PC-9 (cell line): ENCODE measurements at regions not wholly inside any gene's neighbourhood (a gene's known extent, or its start where the extent isn't known, plus 50 kb on each side); places are given as distances from the start of the nearest gene placed in this dataset.

Experiments used
- BruUV-seq: library from RNA; stranded (reverse); fragments of 400-500 nt; replicated peaks from 2 replicates; lab custom pipeline; 2021; lab: Mats Ljungman, UMichigan
- CTCF ChIA-PET: fragments of 300-600 bp; sonication (Branson Sonifier 250); formaldehyde crosslinking; loops from one replicate; lab custom pipeline; 2022; ENCODE audit warnings: antibody characterized with exemption; lab: Charles Lee
- POLR2A ChIA-PET: fragments of 300-600 bp; sonication (Branson Sonifier 250); formaldehyde crosslinking; loops from one replicate; lab custom pipeline; 2022; ENCODE audit warnings: antibody characterized with exemption; ENCODE audit not compliant: unreplicated experiment; lab: Charles Lee
- DNase-seq, 2 experiments: peaks; one replicate each; pipeline versions ENCODE4 v3.0.0 to v3.0.0-alpha.2; 2015 to 2022; ENCODE audit warnings: mixed read lengths in 1 of 2
- H2AFZ ChIP-seq: fragments of 200-600 bp; sonication (generic); 2 replicates; pipeline ENCODE4 v1.8.1; 2017; ENCODE audit warnings: antibody characterized with exemption
- H3F3A ChIP-seq: fragments of 200-600 bp; sonication (generic); 2 replicates; pipeline ENCODE4 v1.8.1; 2017; ENCODE audit warnings: antibody characterized with exemption, mild to moderate bottlenecking, low read depth; ENCODE audit not compliant: insufficient read depth
- H3K27ac ChIP-seq: fragments of 200-600 bp; sonication (generic); 2 replicates; pipeline ENCODE4 v1.6.1; 2016; ENCODE audit warnings: mixed run types
- H3K27me3 ChIP-seq: fragments of 200-600 bp; sonication (generic); 2 replicates; pipeline ENCODE4 v1.6.1; 2016; ENCODE audit warnings: low read depth, mixed run types; ENCODE audit not compliant: insufficient read depth
- H3K36me3 ChIP-seq: fragments of 200-600 bp; sonication (generic); 2 replicates; pipeline ENCODE4 v1.6.1; 2016; ENCODE audit warnings: low read depth, mixed run types
- H3K4me1 ChIP-seq: fragments of 200-600 bp; sonication (generic); replicated peaks from 2 replicates; pipeline ENCODE4 v1.6.1; 2016; ENCODE audit warnings: mixed run types; ENCODE audit not compliant: insufficient read depth
- H3K4me2 ChIP-seq: fragments of 200-600 bp; sonication (generic); 2 replicates; pipeline ENCODE4 v1.6.1; 2017; ENCODE audit warnings: mixed run types
- H3K4me3 ChIP-seq: fragments of 200-600 bp; sonication (generic); 2 replicates; pipeline ENCODE4 v1.6.1; 2016; ENCODE audit warnings: mixed run types
- H3K79me2 ChIP-seq: fragments of 200-600 bp; sonication (generic); 2 replicates; pipeline ENCODE4 v1.6.1; 2017; ENCODE audit warnings: low read depth, mixed run types
- H3K9me2 ChIP-seq: fragments of 200-600 bp; sonication (generic); 2 replicates; pipeline ENCODE4 v1.8.1; 2017; ENCODE audit warnings: mild to moderate bottlenecking; ENCODE audit not compliant: insufficient read depth
- H3K9me3 ChIP-seq: fragments of 200-600 bp; sonication (generic); 2 replicates; pipeline ENCODE4 v1.8.1; 2016; ENCODE audit warnings: low read depth; ENCODE audit not compliant: insufficient read depth
- H4K20me1 ChIP-seq: fragments of 200-600 bp; sonication (generic); 2 replicates; pipeline ENCODE4 v1.8.1; 2017; ENCODE audit not compliant: insufficient read depth
- CTCF ChIP-seq: fragments of 200-600 bp; sonication (generic); conservative IDR thresholded peaks from 2 replicates; pipeline ENCODE4 v1.6.1; 2017; ENCODE audit warnings: mixed run types, antibody characterized with exemption, mild to moderate bottlenecking, moderate library complexity
- EZH2 ChIP-seq: fragments of 200-600 bp; sonication (generic); IDR thresholded peaks from 2 replicates; pipeline ENCODE4 v1.8.0; 2017; ENCODE audit warnings: antibody characterized with exemption, low read depth
- intact Hi-C: fragments of 100-400 bp; cut with micrococcal nuclease; formaldehyde crosslinking; loops from one replicate; pipeline ENCODE4 v1.10.0; 2022; ENCODE audit not compliant: unreplicated experiment

GRCh38 chr14:98370352-98370751 lies 901.6 kb downstream of the BCL11B start:
- Histone ChIP-seq H3F3A (no peaks in the 10 kb centered on the region), H3K4me2 (no peak overlapping the region), H3K27me3 (no peaks in the 10 kb centered on the region), H3K79me2 (no peaks in the 10 kb centered on the region), H3K4me1 (no peaks in the 10 kb centered on the region), H3K9me2 (no peaks in the 10 kb centered on the region), H4K20me1 (no peaks in the 10 kb centered on the region), H3K27ac (no peak overlapping the region), H3K36me3 (no peaks in the 10 kb centered on the region), H2AFZ (no peak overlapping the region), H3K4me3 (no peak overlapping the region), H3K9me3 (no peaks in the 10 kb centered on the region)
- ChIA-PET POLR2A (no interaction called here), CTCF (no interaction called here)
- no peak for DNase-seq
- intact Hi-C loops = no loop called here
- BruUV-seq = no TSS peak
- TF ChIP-seq EZH2 (no peak), CTCF (no peak)

GRCh38 chr14:98371141-98371540 lies 900.9 kb downstream of the BCL11B start:
- H3K27me3 ChIP-seq = no peaks in the 10 kb centered on the region
- ChIA-PET POLR2A (no interaction called here), CTCF (no interaction called here)
- no peak overlapping the region for H3K27ac ChIP-seq
- no peaks in the 10 kb centered on the region for H4K20me1 ChIP-seq
- TF ChIP-seq CTCF = no peak
- no peak for TF ChIP-seq EZH2
- no peaks in the 10 kb centered on the region for H3K9me2 ChIP-seq
- no peaks in the 10 kb centered on the region for H3F3A ChIP-seq
- no peaks in the 10 kb centered on the region for H3K4me1 ChIP-seq
- no peak overlapping the region for H3K4me3 ChIP-seq
- no peak for DNase-seq
- H3K9me3 ChIP-seq = no peaks in the 10 kb centered on the region
- H3K36me3 ChIP-seq = no peaks in the 10 kb centered on the region
- no peak overlapping the region for H2AFZ ChIP-seq
- intact Hi-C loops = no loop called here
- H3K79me2 ChIP-seq = no peaks in the 10 kb centered on the region
- no TSS peak for BruUV-seq
- H3K4me2 ChIP-seq = no peak overlapping the region

GRCh38 chr14:98374136-98374535 lies 897.9 kb downstream of the BCL11B start:
- Histone ChIP-seq H3K4me3 (no peak overlapping the region), H3K27me3 (no peaks in the 10 kb centered on the region), H3K9me2 (no peaks in the 10 kb centered on the region), H3K27ac (no peak overlapping the region), H3K4me1 (no peaks in the 10 kb centered on the region), H3K79me2 (no peaks in the 10 kb centered on the region), H3F3A (no peaks in the 10 kb centered on the region), H3K36me3 (no peaks in the 10 kb centered on the region), H3K4me2 (no peak overlapping the region), H3K9me3 (no peaks in the 10 kb centered on the region), H2AFZ (no peak overlapping the region), H4K20me1 (no peaks in the 10 kb centered on the region)
- CTCF ChIA-PET = no interaction called here
- POLR2A ChIA-PET = no interaction called here
- intact Hi-C loops = no loop called here
- TF ChIP-seq CTCF (no peak), EZH2 (no peak)
- no TSS peak for BruUV-seq
- DNase-seq = no peak
